GM10266 (cell line): ENCODE measurements at regions not wholly inside any gene's neighbourhood (a gene's known extent, or its start where the extent isn't known, plus 50 kb on each side); places are given as distances from the start of the nearest gene placed in this dataset.

Experiments
- DNase-seq: peaks from one replicate; pipeline ENCODE4 v3.0.0; 2012; ENCODE audit errors: extremely low spot score
- TF ChIP-seq, protein P1 (sequence below): IDR thresholded peaks from 2 replicates; pipeline ENCODE4 v1.5.1; 2012; ENCODE audit warnings: mild to moderate bottlenecking, low read depth; ENCODE audit not compliant: control insufficient read depth, insufficient read depth; ENCODE audit errors: missing control alignments

- TF ChIP-seq, protein P1, sequence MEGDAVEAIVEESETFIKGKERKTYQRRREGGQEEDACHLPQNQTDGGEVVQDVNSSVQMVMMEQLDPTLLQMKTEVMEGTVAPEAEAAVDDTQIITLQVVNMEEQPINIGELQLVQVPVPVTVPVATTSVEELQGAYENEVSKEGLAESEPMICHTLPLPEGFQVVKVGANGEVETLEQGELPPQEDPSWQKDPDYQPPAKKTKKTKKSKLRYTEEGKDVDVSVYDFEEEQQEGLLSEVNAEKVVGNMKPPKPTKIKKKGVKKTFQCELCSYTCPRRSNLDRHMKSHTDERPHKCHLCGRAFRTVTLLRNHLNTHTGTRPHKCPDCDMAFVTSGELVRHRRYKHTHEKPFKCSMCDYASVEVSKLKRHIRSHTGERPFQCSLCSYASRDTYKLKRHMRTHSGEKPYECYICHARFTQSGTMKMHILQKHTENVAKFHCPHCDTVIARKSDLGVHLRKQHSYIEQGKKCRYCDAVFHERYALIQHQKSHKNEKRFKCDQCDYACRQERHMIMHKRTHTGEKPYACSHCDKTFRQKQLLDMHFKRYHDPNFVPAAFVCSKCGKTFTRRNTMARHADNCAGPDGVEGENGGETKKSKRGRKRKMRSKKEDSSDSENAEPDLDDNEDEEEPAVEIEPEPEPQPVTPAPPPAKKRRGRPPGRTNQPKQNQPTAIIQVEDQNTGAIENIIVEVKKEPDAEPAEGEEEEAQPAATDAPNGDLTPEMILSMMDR = no peak
- DNase-seq = no peak
Measured at GRCh38 chr3:25297667-25298585, 130.1 kb upstream of the RARB start.

DNA sequence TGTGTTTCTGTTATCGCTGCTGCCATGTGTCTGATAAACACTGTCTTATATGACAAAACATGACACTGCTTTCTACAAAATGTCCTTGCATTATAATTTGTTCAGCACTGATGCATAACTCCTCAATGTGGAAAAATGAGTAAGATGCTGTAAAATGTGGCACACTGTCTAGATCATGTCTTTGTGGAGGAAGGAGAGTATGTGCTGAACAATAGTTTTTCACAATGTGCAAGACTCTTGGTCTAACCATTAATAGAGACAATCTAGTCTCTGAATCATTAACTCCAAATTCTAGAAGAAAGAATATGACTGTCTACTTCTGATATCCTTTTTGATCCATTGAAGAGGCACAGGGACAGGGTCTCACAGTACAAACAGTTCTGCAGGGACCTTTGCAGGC, 127.9 kb upstream of the RARB start:
- TF ChIP-seq, protein P1 = no peak
- DNase-seq = no peak

- TF ChIP-seq, protein P1 = no peak
- DNase-seq = no peak
Measured at GRCh38 chr3:25304916-25305315, 123.1 kb upstream of the RARB start.

DNA sequence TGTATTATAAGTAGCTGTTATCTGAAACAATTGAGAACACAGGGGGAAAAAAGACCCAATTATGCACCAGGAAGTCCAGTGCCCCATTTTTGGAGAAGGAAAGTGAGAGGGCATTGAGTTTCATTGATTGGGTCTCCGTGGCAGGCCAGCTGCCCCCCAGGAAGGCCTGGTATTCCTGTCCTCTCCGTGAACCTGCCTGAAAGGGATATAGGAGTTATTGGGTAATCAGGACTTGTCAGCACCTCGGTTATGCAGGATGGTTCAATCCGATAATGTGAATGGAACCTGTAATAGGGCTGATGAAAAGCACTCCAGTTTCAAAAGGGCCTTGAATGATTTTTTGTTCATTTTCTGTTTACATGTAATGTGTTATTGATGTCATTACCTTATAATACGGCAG, 122.0 kb upstream of the RARB start:
- TF ChIP-seq, protein P1 = no peak
- no peak for DNase-seq

DNA sequence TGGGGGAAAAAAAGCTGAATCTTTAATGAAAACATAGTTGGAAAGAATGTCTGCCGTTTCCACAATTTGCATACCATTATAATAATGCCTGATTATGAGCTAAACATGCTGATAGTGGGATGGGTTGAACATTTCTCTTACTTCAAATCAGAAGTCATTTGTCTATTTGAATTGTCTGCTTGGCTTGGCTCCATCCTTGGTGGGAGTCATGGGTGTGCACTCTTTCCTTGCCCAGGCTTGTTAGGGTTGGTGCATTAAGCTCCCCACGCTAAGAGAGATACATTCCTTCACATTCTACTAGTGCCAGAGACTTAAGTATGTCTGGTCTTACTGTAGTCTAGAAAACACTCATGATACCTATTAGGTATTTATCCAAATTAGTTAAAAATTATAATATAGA, 121.4 kb upstream of the RARB start:
- DNase-seq = no peak
- TF ChIP-seq, protein P1 = no peak

- no peak for DNase-seq
- TF ChIP-seq, protein P1 = no peak
Measured at GRCh38 chr3:25313286-25313685, 114.8 kb upstream of the RARB start.

GRCh38 chr3:25324954-25325655, 103.0 kb upstream of the RARB start:
- TF ChIP-seq, protein P1 = no peak

More at GRCh38 chr3:25324954-25325655, 103.0 kb upstream of the RARB start:
- no peak for DNase-seq
